ENCODE measurements at regions not wholly inside any gene's neighbourhood (a gene's known extent, or its start where the extent isn't known, plus 50 kb on each side); places are given as distances from the start of the nearest gene placed in this dataset.
"Not testable (repeated sequence)": the region's sequence is repeated elsewhere in the genome, so short reads cannot be mapped to it uniquely, and the experiment has no call there.

GRCh38 chr2:375956-376307, 88.0 kb upstream of the ALKAL2 start:
- no peak for DNase-seq (ENCODE audit: low read depth)

DNA sequence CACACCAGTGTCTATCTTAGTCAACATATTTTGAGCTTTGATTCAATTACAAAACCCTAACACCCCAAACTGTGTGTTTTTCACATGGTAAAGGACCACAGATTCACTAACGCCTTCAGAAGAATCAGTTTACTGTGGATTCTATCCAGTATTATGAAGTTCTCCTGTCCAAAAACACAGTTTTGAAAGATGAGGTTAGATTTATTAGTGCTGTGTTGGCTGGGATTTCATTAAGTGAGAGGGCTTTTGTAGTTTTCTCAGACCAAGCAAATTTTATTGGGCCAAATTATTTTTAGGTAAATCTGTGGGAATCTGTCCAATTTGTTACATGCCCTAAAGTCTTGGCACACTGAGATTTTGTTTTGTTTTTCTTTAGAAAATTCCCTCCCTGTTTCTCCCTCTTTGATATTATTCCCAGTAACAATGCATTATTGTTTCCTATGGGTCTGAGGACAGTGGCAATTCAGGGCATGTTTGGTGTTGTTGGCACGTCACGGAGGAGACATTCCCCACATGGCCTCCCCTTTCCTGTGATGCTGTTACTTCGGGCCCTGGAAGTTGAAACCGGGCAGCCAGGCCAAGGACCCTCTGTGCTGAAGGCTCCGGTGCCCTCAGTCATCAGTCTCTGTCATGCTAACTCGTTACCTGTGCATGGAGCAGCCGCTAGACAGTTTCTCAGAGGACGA, 87.5 kb upstream of the ALKAL2 start:
- no peak for DNase-seq (ENCODE audit: low read depth)

DNA sequence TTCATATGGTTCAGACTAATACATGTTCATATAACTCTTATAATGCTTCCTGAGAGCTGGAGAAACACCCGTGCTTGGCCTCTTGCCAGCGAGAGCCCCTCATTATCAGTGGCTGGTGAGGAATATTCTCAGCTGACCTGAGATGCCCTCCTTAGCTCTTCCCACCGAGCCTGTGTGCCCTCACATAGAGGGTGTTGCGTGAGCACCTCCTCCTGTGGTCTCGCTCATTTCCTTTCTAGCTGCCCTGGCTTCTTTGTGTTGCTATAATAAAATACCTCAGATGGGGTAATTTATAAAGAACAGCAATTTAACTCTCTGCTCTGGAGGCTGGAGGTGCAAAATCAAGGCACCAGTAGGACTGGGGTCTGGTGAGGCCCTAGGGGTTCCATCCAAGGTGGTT, 80.5 kb upstream of the ALKAL2 start:
- no peak for DNase-seq (ENCODE audit: low read depth)

DNA sequence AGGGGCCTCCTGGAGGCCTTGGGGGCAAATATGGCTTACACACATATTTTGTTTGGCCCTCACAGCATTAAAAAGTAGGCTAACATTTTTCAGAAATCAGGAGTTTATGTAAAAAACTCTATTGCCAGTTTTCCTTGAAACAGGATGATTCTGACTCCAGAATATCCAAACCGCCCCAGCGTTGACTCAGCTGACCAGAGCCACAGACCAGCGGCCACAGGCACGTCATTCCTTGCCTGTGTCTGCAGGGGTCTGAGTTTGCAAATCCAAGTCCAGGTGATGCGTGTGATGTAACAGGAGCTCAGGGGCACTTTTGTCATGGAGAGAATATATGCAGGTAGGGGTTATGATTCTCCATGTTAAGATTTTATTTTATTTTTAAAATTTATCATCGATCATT, 79.4 kb upstream of the ALKAL2 start:
- DNase-seq (ENCODE audit: low read depth) = peak; percentile 4

DNA sequence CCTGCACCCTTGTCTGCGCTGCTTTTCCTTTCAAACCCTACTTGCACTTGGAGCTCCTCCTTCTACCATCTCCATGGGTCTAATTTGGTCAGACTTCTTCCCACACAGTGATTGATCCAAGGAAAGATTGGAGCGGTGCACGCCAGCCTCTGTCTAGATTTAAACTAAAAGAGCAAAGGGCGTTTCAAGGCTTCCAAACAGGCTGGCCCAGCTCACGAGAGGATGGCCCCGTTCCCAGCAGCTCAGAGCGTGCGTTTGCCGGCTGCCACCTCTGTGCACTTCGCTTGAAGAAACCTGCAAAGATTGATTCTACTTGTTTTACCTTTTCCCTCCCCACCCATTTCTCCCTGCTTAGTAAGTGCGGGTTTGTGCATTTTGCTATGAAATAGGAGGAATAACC, 78.8 kb upstream of the ALKAL2 start:
- no peak for DNase-seq (ENCODE audit: low read depth)

- DNase-seq (ENCODE audit: low read depth) = no peak
Measured at GRCh38 chr2:365367-366275, 77.7 kb upstream of the ALKAL2 start.

DNA sequence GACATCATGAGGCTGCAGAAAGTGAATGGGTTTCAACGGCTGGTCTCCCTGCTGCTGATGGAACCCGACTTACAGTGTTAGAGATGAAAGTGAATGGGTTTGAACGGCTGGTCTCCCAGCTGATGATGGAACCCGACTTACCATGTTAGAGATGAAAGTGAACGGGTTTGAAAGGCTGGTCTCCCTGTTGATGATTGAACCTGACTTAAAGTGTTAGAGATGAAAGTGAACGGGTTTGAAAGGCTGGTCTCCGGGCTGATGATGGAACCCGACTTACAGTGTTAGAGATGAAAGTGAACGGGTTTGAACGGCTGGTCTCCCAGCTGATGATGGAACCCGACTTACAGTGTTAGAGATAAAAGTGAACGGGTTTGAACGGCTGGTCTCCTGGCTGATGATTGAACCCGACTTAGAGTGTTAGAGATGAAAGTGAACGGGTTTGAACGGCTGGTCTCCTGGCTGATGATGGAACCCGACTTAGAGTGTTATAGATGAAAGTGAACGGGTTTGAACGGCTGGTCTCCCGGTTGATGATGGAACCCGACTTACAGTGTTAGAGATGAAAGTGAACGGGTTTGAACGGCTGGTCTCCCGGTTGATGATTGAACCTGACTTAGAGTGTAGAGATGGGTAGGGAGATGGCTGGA, 76.1 kb upstream of the ALKAL2 start:
- no peak for DNase-seq (ENCODE audit: low read depth)

GRCh38 chr2:362924-363323, 75.0 kb upstream of the ALKAL2 start:
- DNase-seq (ENCODE audit: low read depth) = no peak

GRCh38 chr2:360124-360523, 72.2 kb upstream of the ALKAL2 start:
- no peak for DNase-seq (ENCODE audit: low read depth)

DNA sequence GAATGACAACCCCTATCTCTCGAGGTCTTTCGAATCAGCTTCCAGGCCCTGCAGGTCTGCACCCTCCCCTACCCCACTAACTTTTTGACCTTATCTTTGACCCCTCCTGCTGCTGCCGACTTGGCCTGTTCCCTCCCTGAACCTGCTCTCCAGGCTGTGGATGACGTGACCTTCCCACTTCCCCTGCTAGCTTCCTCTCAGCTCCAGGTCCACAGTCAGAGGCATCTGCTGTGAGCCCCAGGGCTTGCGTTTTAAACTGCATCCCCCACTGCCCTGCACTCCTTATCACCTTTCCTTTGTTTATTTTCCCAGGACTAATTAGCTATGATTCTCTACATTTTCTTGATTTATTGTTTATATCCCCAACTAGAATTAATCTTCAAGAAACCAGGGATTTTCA, 71.2 kb upstream of the ALKAL2 start:
- no peak for DNase-seq (ENCODE audit: low read depth)

- DNase-seq (ENCODE audit: low read depth) = no peak
Measured at GRCh38 chr2:357811-358210, 69.9 kb upstream of the ALKAL2 start.

DNA sequence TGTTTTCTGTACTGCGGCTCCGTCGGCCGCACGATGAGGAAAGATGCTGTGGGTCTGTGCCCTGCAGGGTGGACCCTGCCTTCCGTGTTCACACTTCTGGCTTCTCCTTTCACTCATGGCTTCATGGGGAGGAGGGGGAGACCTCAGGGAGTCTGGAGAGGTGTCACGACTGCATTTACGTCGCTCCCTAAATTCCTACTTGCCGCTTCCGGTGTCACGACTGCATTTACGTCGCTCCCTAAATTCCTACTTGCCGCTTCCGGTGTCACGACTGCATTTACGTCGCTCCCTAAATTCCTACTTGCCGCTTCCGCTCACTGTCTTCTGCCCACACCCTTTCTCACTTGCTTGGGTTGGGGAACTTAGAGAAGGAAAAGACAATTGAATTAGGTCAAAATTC, 68.4 kb upstream of the ALKAL2 start:
- not testable (repeated sequence) for DNase-seq (ENCODE audit: low read depth)

GRCh38 chr2:355773-356172, 67.9 kb upstream of the ALKAL2 start:
- DNase-seq (ENCODE audit: low read depth) = no peak

DNA sequence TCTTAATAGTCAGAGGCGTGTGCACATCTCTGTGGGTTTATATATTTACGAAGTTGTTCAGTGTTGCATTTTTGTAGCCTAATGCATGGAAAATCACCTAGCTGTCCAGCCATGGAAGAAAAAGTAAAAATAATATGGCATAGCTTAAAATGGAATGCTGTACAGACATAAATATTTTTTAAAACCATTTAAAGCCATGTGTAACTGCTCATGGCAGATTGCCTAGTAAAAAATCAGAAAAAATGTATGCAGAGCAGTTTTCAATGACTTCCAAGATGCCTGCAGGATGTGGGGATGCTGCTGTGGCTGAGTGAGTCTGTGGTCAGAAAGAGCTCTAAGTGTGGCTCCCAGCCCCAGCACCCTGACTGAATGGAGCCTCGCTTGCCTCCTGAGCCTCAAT, 64.8 kb upstream of the ALKAL2 start:
- DNase-seq (ENCODE audit: low read depth) = no peak

DNA sequence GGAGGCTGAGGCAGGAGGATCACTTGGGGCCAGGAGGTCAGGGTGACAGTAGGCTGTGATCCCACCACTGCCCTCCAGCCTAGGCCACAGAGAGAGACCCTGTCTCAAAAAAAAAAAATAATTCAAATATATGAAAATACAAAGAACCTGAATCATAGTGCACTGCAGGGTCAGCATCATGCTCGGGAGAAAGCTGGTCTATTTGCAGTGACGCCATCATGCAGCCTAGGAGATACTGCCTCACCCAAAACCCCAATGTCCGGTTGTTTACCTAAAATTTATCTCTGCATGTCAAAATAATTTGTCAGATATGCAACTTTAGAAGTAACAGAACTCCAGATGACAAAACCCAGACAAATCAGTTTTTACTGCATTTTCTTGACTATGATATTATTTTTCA, 61.5 kb upstream of the ALKAL2 start:
- no peak for DNase-seq (ENCODE audit: low read depth)

DNA sequence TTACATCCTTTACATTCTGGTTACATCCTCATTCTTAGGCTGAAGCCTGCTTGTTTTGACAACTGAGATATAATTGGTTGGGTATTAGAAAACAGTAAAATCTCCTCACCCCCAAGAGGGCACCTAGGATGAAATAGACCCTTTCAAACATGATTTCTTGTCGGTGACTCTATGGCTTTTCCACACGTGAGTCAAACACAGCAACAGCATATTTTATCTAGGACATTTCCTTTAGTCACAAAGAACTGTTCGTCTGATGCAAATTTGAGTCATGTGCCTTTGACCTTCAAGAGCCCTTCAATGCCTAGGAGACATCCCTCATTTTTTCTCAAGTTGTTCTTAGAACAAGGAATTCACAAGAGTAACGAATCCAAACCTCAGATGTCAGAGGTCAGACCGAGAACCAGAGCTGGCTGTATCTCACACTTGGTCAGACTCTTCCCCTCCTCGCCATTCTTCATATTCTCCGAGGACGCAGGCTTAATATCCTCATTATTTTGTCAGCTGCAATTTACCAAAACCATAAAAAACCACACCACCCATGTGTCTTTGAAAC, 60.5 kb upstream of the ALKAL2 start:
- peak; percentile 11 for DNase-seq (ENCODE audit: low read depth)

DNA sequence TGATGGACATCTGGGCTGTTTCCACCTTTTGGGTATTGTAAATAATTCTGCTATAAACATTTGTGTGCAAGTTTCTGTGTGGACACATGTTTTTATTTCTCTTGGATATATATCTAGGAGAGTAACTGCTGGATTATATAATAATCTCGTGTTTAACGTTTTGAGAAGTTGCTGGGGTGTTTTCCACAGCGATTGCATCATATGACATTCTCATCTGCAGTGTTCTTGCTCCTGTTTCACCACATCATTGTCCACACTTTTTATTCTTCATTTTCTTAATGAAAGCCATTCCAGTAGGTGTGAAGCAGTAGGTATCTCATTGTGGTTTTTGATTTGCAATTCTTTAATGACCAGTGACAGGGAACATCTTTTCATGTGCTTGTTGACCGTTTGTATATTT, 56.9 kb upstream of the ALKAL2 start:
- DNase-seq (ENCODE audit: low read depth) = no peak

DNA sequence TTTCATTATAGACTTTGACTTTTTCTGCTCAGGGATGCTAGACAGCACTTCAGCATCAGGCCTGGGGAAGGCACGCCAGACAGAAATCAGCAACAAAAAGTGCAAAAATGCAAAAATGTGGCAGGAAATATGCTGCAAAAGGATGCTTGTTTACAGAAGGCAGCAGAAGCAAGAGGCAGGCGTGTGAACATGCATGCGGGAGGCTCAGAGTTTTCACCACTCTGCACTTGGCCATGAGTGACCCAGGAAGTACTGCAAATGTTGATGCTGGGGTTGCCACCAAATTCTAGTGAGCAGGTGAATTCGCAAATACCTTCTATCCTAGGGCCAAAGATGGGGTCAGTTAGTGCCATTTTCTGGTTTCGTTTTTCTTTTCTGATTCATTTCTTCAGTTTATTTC, 55.5 kb upstream of the ALKAL2 start:
- no peak for DNase-seq (ENCODE audit: low read depth)

GRCh38 chr2:341912-342311, 54.0 kb upstream of the ALKAL2 start:
- DNase-seq (ENCODE audit: low read depth) = no peak

- no peak for DNase-seq (ENCODE audit: low read depth)
Measured at GRCh38 chr2:341017-341542, 53.2 kb upstream of the ALKAL2 start.

Measured in stromal cell of bone marrow (primary cell).